ENCODE measurements at regions not wholly inside any gene's neighbourhood (a gene's known extent, or its start where the extent isn't known, plus 50 kb on each side); places are given as distances from the start of the nearest gene placed in this dataset.
"Not testable (repeated sequence)": the region's sequence is repeated elsewhere in the genome, so short reads cannot be mapped to it uniquely, and the experiment has no call there.

DNA sequence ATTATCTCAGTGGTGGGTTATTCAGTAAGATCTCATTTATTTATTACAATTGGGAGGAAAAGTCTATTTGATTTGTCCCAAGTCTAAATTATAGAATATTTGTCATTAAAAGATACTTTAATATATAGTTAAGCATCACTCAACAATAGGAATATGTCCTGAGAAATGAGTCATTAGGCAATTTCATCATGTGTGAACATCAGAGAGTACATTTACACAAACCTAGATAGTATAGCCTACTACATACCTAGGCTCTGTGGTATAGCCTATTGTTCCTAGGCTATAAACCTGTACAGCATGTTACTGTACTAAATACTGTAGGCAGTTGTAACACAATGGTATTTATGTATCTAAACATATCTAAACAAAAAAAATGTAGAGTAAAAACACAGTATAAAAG is 135.0 kb upstream of the RASA1 start:
- Histone ChIP-seq H3K27me3 (ENCODE audit: control insufficient read depth in 2 of 2, insufficient read depth in 1 of 2, low read length in 1 of 2) (no peaks in the 10 kb centered on the region), H3K4me1 (ENCODE audit: control insufficient read depth in 2 of 2, insufficient read depth in 2 of 2, low read length in 2 of 2) (no peaks in the 10 kb centered on the region), H3K27ac (ENCODE audit: low read depth in 1 of 2, low read length in 1 of 2) (no peak overlapping the region), H3K36me3 (ENCODE audit: control insufficient read depth in 2 of 2, insufficient read depth in 2 of 2, low read length in 1 of 2) (no peaks in the 10 kb centered on the region), H3K9me3 (ENCODE audit: control insufficient read depth in 2 of 2, insufficient read depth in 1 of 2, low read length in 1 of 2) (no peaks in the 10 kb centered on the region), H3K4me3 (ENCODE audit: low read length in 2 of 2) (no peak overlapping the region)
- DNase-seq (ENCODE audit: low read depth in 6 of 9, low spot score in 9 of 9): no peak

GRCh38 chr5:87134513-87134912 is 133.2 kb upstream of the RASA1 start:
- not testable (repeated sequence) for DNase-seq (ENCODE audit: low read depth in 6 of 9, low spot score in 9 of 9); H3K27ac ChIP-seq (ENCODE audit: low read depth in 1 of 2, low read length in 1 of 2); H3K27me3 ChIP-seq (ENCODE audit: control insufficient read depth in 2 of 2, insufficient read depth in 1 of 2, low read length in 1 of 2); H3K9me3 ChIP-seq (ENCODE audit: control insufficient read depth in 2 of 2, insufficient read depth in 1 of 2, low read length in 1 of 2); H3K4me3 ChIP-seq (ENCODE audit: low read length in 2 of 2); H3K36me3 ChIP-seq (ENCODE audit: control insufficient read depth in 2 of 2, insufficient read depth in 2 of 2, low read length in 1 of 2); H3K4me1 ChIP-seq (ENCODE audit: control insufficient read depth in 2 of 2, insufficient read depth in 2 of 2, low read length in 2 of 2)

GRCh38 chr5:87136096-87136495 is 131.6 kb upstream of the RASA1 start:
- 73% methylated on average over 1 of the region's 1 CpG for WGBS
- no peak overlapping the region for H3K4me3 ChIP-seq (ENCODE audit: low read length in 2 of 2)
- no peaks in the 10 kb centered on the region for H3K27me3 ChIP-seq (ENCODE audit: control insufficient read depth in 2 of 2, insufficient read depth in 1 of 2, low read length in 1 of 2)
- H3K4me1 ChIP-seq (ENCODE audit: control insufficient read depth in 2 of 2, insufficient read depth in 2 of 2, low read length in 2 of 2): no peaks in the 10 kb centered on the region
- DNase-seq (ENCODE audit: low read depth in 6 of 9, low spot score in 9 of 9): no peak
- H3K27ac ChIP-seq (ENCODE audit: low read depth in 1 of 2, low read length in 1 of 2): no peak overlapping the region
- H3K36me3 ChIP-seq (ENCODE audit: control insufficient read depth in 2 of 2, insufficient read depth in 2 of 2, low read length in 1 of 2): no peaks in the 10 kb centered on the region
- no peaks in the 10 kb centered on the region for H3K9me3 ChIP-seq (ENCODE audit: control insufficient read depth in 2 of 2, insufficient read depth in 1 of 2, low read length in 1 of 2)

DNA sequence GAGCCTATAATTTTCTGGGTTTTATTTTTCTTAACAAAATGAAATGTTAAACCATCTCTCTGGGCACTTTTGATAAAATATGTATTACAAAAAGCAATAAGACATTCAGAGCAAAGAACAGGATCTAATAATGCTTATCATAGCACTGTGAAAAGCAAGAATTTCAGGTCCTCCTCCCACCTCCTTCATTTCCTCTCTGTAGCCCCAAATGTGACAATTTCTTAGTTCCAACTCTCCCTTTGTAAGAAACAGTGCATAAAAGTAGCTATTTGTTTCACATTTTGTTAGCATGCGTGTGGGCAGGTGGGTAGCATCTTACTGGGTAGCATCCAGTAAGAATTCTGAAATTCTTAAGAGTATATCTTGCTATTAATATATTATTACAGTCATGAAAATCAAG is 130.9 kb upstream of the RASA1 start:
- 99% methylated on average over 1 of the region's 1 CpG for WGBS

DNA sequence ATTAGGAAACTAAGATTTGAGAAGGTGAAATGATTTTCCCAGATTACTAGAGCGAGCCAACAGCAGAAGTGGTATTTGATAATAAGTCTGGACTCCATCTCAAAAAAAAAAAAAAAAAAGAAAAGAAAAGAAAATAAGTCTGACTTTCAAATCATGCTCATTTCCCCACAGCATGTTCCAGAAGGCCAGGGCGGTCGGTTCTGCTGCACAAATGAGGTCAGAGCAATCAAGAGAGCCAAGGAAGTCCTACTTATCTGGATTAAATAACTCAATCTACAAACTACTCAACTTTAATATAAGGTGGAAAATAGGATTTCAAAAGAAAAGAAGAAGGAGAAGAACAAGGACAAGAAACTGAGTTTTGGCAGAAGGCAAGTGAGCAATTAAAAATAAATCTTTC is 130.4 kb upstream of the RASA1 start:
- WGBS: 94% methylated on average over 3 of the region's 3 CpGs
- Histone ChIP-seq H3K4me3 (ENCODE audit: low read length in 2 of 2) (no peak overlapping the region), H3K4me1 (ENCODE audit: control insufficient read depth in 2 of 2, insufficient read depth in 2 of 2, low read length in 2 of 2) (no peaks in the 10 kb centered on the region)

More for the DNA sequence above, 130.9 kb upstream of the RASA1 start:
- H3K4me1 ChIP-seq (ENCODE audit: control insufficient read depth in 2 of 2, insufficient read depth in 2 of 2, low read length in 2 of 2): no peaks in the 10 kb centered on the region
- no peak overlapping the region for H3K27ac ChIP-seq (ENCODE audit: low read depth in 1 of 2, low read length in 1 of 2)
- no peak for DNase-seq (ENCODE audit: low read depth in 6 of 9, low spot score in 9 of 9)
- no peaks in the 10 kb centered on the region for H3K9me3 ChIP-seq (ENCODE audit: control insufficient read depth in 2 of 2, insufficient read depth in 1 of 2, low read length in 1 of 2)
- H3K36me3 ChIP-seq (ENCODE audit: control insufficient read depth in 2 of 2, insufficient read depth in 2 of 2, low read length in 1 of 2): no peaks in the 10 kb centered on the region
- no peak overlapping the region for H3K4me3 ChIP-seq (ENCODE audit: low read length in 2 of 2)
- no peaks in the 10 kb centered on the region for H3K27me3 ChIP-seq (ENCODE audit: control insufficient read depth in 2 of 2, insufficient read depth in 1 of 2, low read length in 1 of 2)

DNA sequence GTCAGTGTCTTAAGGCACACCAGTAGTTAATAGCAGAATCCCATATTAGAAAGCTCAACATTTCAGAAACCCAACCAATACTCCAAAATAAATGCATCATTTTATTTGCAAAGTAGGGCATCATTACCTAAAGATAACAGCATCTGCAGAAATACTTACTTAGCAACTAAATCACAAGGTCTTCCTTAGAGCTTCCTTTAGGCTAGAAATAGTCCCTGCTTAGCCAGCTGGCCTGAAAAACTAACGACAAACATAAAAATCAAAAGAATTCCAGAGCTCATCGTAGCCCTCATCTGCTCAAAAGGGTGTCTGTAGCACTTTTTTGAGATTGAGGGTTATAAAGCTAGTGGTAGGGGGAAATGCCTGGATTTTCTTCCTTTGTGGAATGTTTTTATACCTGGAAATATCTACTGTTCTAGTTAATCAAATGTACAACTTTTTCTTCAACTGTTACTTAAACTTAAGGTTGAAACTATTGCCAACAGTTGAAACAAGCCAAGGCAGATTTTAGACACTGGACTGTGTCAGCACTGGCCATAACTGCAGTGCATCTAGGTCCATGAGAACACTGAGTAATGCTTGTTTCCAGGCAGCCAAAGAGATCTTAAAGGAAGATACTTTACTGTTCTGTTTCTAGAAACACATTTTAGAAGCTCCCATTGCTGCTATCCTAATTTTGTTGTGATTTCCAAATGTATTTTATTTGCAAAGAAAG is 129.4 kb upstream of the RASA1 start:
- DNase-seq (ENCODE audit: low read depth in 6 of 9, low spot score in 9 of 9): no peak
- Histone ChIP-seq H3K4me1 (ENCODE audit: control insufficient read depth in 2 of 2, insufficient read depth in 2 of 2, low read length in 2 of 2) (no peaks in the 10 kb centered on the region), H3K27me3 (ENCODE audit: control insufficient read depth in 2 of 2, insufficient read depth in 1 of 2, low read length in 1 of 2) (no peaks in the 10 kb centered on the region), H3K27ac (ENCODE audit: low read depth in 1 of 2, low read length in 1 of 2) (no peak overlapping the region), H3K4me3 (ENCODE audit: low read length in 2 of 2) (no peak overlapping the region), H3K9me3 (ENCODE audit: control insufficient read depth in 2 of 2, insufficient read depth in 1 of 2, low read length in 1 of 2) (no peaks in the 10 kb centered on the region), H3K36me3 (ENCODE audit: control insufficient read depth in 2 of 2, insufficient read depth in 2 of 2, low read length in 1 of 2) (no peaks in the 10 kb centered on the region)
- WGBS: 94% methylated on average over 2 of the region's 2 CpGs

More for the DNA sequence above, 130.4 kb upstream of the RASA1 start:
- no peaks in the 10 kb centered on the region for H3K36me3 ChIP-seq (ENCODE audit: control insufficient read depth in 2 of 2, insufficient read depth in 2 of 2, low read length in 1 of 2)
- no peak for DNase-seq (ENCODE audit: low read depth in 6 of 9, low spot score in 9 of 9)
- H3K27ac ChIP-seq (ENCODE audit: low read depth in 1 of 2, low read length in 1 of 2): no peak overlapping the region
- H3K9me3 ChIP-seq (ENCODE audit: control insufficient read depth in 2 of 2, insufficient read depth in 1 of 2, low read length in 1 of 2): no peaks in the 10 kb centered on the region
- no peaks in the 10 kb centered on the region for H3K27me3 ChIP-seq (ENCODE audit: control insufficient read depth in 2 of 2, insufficient read depth in 1 of 2, low read length in 1 of 2)

- no peak for DNase-seq (ENCODE audit: low read depth in 6 of 9, low spot score in 9 of 9)
- H3K27ac ChIP-seq (ENCODE audit: low read depth in 1 of 2, low read length in 1 of 2): no peak overlapping the region
- H3K4me3 ChIP-seq (ENCODE audit: low read length in 2 of 2): no peak overlapping the region
- no peaks in the 10 kb centered on the region for H3K36me3 ChIP-seq (ENCODE audit: control insufficient read depth in 2 of 2, insufficient read depth in 2 of 2, low read length in 1 of 2)
- no peaks in the 10 kb centered on the region for H3K4me1 ChIP-seq (ENCODE audit: control insufficient read depth in 2 of 2, insufficient read depth in 2 of 2, low read length in 2 of 2)
- H3K9me3 ChIP-seq (ENCODE audit: control insufficient read depth in 2 of 2, insufficient read depth in 1 of 2, low read length in 1 of 2): no peaks in the 10 kb centered on the region
- no peaks in the 10 kb centered on the region for H3K27me3 ChIP-seq (ENCODE audit: control insufficient read depth in 2 of 2, insufficient read depth in 1 of 2, low read length in 1 of 2)
Measured at GRCh38 chr5:87139795-87140194, 127.9 kb upstream of the RASA1 start.

GRCh38 chr5:87141544-87141943 is 126.1 kb upstream of the RASA1 start:
- Histone ChIP-seq H3K4me3 (ENCODE audit: low read length in 2 of 2) (no peak overlapping the region), H3K4me1 (ENCODE audit: control insufficient read depth in 2 of 2, insufficient read depth in 2 of 2, low read length in 2 of 2) (no peaks in the 10 kb centered on the region), H3K9me3 (ENCODE audit: control insufficient read depth in 2 of 2, insufficient read depth in 1 of 2, low read length in 1 of 2) (no peaks in the 10 kb centered on the region), H3K36me3 (ENCODE audit: control insufficient read depth in 2 of 2, insufficient read depth in 2 of 2, low read length in 1 of 2) (no peaks in the 10 kb centered on the region), H3K27ac (ENCODE audit: low read depth in 1 of 2, low read length in 1 of 2) (no peak overlapping the region), H3K27me3 (ENCODE audit: control insufficient read depth in 2 of 2, insufficient read depth in 1 of 2, low read length in 1 of 2) (no peaks in the 10 kb centered on the region)
- WGBS: 94% methylated on average over 1 of the region's 1 CpG
- DNase-seq (ENCODE audit: low read depth in 6 of 9, low spot score in 9 of 9): no peak

GRCh38 chr5:87145853-87146252 is 121.8 kb upstream of the RASA1 start:
- 98% methylated on average over 1 of the region's 1 CpG for WGBS

DNA sequence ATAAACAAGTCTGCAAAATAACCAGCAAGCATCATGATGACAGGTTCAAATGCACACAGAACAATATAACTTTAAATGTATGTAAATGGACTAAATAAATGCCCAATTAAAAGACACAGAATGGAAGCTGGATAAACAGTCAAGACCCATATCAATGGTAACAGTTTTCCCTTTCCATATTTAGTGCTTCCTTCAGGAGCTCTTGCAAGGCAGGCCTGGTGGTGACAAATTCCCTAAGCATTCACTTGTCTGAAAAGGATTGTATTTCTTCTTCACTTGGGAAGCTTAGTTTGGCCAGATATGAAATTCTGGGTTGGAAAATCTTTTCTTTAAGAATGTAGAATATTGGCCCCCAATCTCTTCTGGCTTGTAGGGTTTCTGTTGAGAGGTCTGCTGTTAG is 120.2 kb upstream of the RASA1 start:
- DNase-seq (ENCODE audit: low read depth in 6 of 9, low spot score in 9 of 9): no peak
- H3K36me3 ChIP-seq (ENCODE audit: control insufficient read depth in 2 of 2, insufficient read depth in 2 of 2, low read length in 1 of 2): no peaks in the 10 kb centered on the region
- no peaks in the 10 kb centered on the region for H3K4me1 ChIP-seq (ENCODE audit: control insufficient read depth in 2 of 2, insufficient read depth in 2 of 2, low read length in 2 of 2)
- no peaks in the 10 kb centered on the region for H3K27me3 ChIP-seq (ENCODE audit: control insufficient read depth in 2 of 2, insufficient read depth in 1 of 2, low read length in 1 of 2)
- no peak overlapping the region for H3K27ac ChIP-seq (ENCODE audit: low read depth in 1 of 2, low read length in 1 of 2)
- H3K4me3 ChIP-seq (ENCODE audit: low read length in 2 of 2): no peak overlapping the region
- no peaks in the 10 kb centered on the region for H3K9me3 ChIP-seq (ENCODE audit: control insufficient read depth in 2 of 2, insufficient read depth in 1 of 2, low read length in 1 of 2)

More at GRCh38 chr5:87145853-87146252, 121.8 kb upstream of the RASA1 start:
- H3K4me3 ChIP-seq (ENCODE audit: low read length in 2 of 2); H3K27me3 ChIP-seq (ENCODE audit: control insufficient read depth in 2 of 2, insufficient read depth in 1 of 2, low read length in 1 of 2); DNase-seq (ENCODE audit: low read depth in 6 of 9, low spot score in 9 of 9); H3K9me3 ChIP-seq (ENCODE audit: control insufficient read depth in 2 of 2, insufficient read depth in 1 of 2, low read length in 1 of 2); H3K4me1 ChIP-seq (ENCODE audit: control insufficient read depth in 2 of 2, insufficient read depth in 2 of 2, low read length in 2 of 2); H3K27ac ChIP-seq (ENCODE audit: low read depth in 1 of 2, low read length in 1 of 2); H3K36me3 ChIP-seq (ENCODE audit: control insufficient read depth in 2 of 2, insufficient read depth in 2 of 2, low read length in 1 of 2): not testable (repeated sequence)

Data from thymus (tissue), 11 donors.